Astrocyte (in vitro differentiated cells and primary cell): ENCODE measurements at regions not wholly inside any gene's neighbourhood (a gene's known extent, or its start where the extent isn't known, plus 50 kb on each side); places are given as distances from the start of the nearest gene placed in this dataset.

ENCODE experiments used
- DNase-seq: peaks from one replicate; pipeline ENCODE4 v3.0.0-alpha.2; 2010; ENCODE audit warnings: low read depth
- FAIRE-seq: peaks from 2 replicates; lab custom pipeline; 2011; peaks lifted over from hg19 to GRCh38; lab: Jason Lieb, UNC
- H2AFZ ChIP-seq: 2 replicates; pipeline ENCODE4 v1.6.0; 2012; ENCODE audit warnings: low read depth, low read length, inconsistent platforms
- H3K27ac ChIP-seq: 2 replicates; pipeline ENCODE4 v1.5.1; 2011; ENCODE audit warnings: low read depth, low read length, inconsistent platforms
- H3K27me3 ChIP-seq: 2 replicates; pipeline ENCODE4 v1.6.0; 2011; ENCODE audit warnings: low read length, inconsistent platforms; ENCODE audit not compliant: insufficient read depth
- H3K36me3 ChIP-seq: 2 replicates; pipeline ENCODE4 v1.5.1; 2011; ENCODE audit warnings: low read length, inconsistent platforms; ENCODE audit not compliant: insufficient read depth
- H3K4me1 ChIP-seq: 2 replicates; pipeline ENCODE4 v1.5.1; 2011; ENCODE audit warnings: low read length, inconsistent platforms; ENCODE audit not compliant: insufficient read depth
- H3K4me2 ChIP-seq: 2 replicates; pipeline ENCODE4 v1.6.0; 2012; ENCODE audit warnings: low read length, inconsistent platforms
- H3K4me3 ChIP-seq: 2 replicates; pipeline ENCODE4 v1.5.1; 2011; ENCODE audit warnings: low read depth, mild to moderate bottlenecking, low read length, inconsistent platforms; ENCODE audit not compliant: insufficient read depth
- H3K79me2 ChIP-seq: 2 replicates; pipeline ENCODE4 v1.6.0; 2012; ENCODE audit warnings: mild to moderate bottlenecking, low read length, inconsistent platforms; ENCODE audit not compliant: insufficient read depth
- H3K9ac ChIP-seq: 2 replicates; pipeline ENCODE4 v1.6.0; 2012; ENCODE audit warnings: mild to moderate bottlenecking, low read length, inconsistent platforms
- H3K9me3 ChIP-seq: 2 replicates; pipeline ENCODE4 v1.5.1; 2012; ENCODE audit warnings: low read depth, mild to moderate bottlenecking, low read length, inconsistent platforms; ENCODE audit not compliant: insufficient read depth
- H4K20me1 ChIP-seq: 2 replicates; pipeline ENCODE4 v1.6.0; 2012; ENCODE audit warnings: low read length, inconsistent platforms; ENCODE audit not compliant: insufficient read depth
- H3K27ac Mint-ChIP-seq: one replicate; pipeline ENCODE4 v1.8.0; 2021; ENCODE audit warnings: mild to moderate bottlenecking, mixed read lengths; ENCODE audit not compliant: unreplicated experiment
- H3K27me3 Mint-ChIP-seq: one replicate; pipeline ENCODE4 v1.8.0; 2021; ENCODE audit warnings: low read depth, mixed read lengths; ENCODE audit not compliant: unreplicated experiment
- H3K36me3 Mint-ChIP-seq: one replicate; pipeline ENCODE4 v1.8.0; 2021; ENCODE audit warnings: low read depth, mixed read lengths; ENCODE audit not compliant: unreplicated experiment
- H3K4me1 Mint-ChIP-seq: one replicate; pipeline ENCODE4 v1.8.0; 2021; ENCODE audit warnings: low read depth, mixed read lengths; ENCODE audit not compliant: unreplicated experiment
- H3K4me3 Mint-ChIP-seq: one replicate; pipeline ENCODE4 v1.8.0; 2021; ENCODE audit warnings: mild to moderate bottlenecking, moderate library complexity, mixed read lengths; ENCODE audit not compliant: unreplicated experiment
- H3K9me3 Mint-ChIP-seq: one replicate; pipeline ENCODE4 v1.8.0; 2021; ENCODE audit warnings: mild to moderate bottlenecking, mixed read lengths; ENCODE audit not compliant: unreplicated experiment
- EZH2 ChIP-seq: IDR thresholded peaks from 2 replicates; pipeline ENCODE4 v1.6.1; 2012; ENCODE audit warnings: mild to moderate bottlenecking, low read length, inconsistent platforms; ENCODE audit not compliant: insufficient read depth
- TF ChIP-seq, protein P1 (sequence below): IDR thresholded peaks from 2 replicates; pipeline ENCODE4 v1.5.1; 2011; ENCODE audit warnings: low read depth, mild to moderate bottlenecking, inconsistent platforms, low read length, moderate library complexity; ENCODE audit not compliant: insufficient read depth

DNA sequence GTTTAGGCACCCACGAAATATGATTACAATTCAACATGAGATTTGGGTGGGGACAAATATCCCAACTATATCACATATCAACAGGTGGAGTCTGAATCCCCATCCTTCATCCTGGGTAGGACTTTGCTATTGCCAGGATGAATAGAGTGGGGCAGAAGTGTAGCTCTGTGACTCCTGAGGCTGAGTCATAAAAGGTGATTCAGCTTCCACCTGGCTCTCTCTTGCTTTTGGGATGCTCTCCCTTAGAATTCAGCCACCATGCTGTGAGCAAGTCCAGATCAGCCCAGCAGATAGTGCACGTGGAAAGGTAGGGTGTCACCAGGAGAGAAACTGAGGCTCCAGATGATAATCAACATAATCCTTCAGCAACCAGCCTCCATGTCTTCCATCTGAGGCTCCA lies 193.8 kb upstream of the BCOR start:
- peaks cover 6% of the 10 kb centered on the region for H3K27me3 Mint-ChIP-seq
- H3K36me3 Mint-ChIP-seq: no peaks in the 10 kb centered on the region
- H2AFZ ChIP-seq: no peak overlapping the region
- H3K9me3 Mint-ChIP-seq: no peaks in the 10 kb centered on the region
- H3K4me3 Mint-ChIP-seq: no peak overlapping the region
- no peak overlapping the region for H3K27ac ChIP-seq
- no peak overlapping the region for H3K4me2 ChIP-seq
- H3K36me3 ChIP-seq: no peaks in the 10 kb centered on the region
- FAIRE-seq: peak; percentile 76
- H3K27ac Mint-ChIP-seq: no peak overlapping the region
- no peaks in the 10 kb centered on the region for H3K4me1 Mint-ChIP-seq
- no peak for DNase-seq
- H3K9ac ChIP-seq: no peak overlapping the region
- TF ChIP-seq EZH2: no peak
- TF ChIP-seq, protein P1, sequence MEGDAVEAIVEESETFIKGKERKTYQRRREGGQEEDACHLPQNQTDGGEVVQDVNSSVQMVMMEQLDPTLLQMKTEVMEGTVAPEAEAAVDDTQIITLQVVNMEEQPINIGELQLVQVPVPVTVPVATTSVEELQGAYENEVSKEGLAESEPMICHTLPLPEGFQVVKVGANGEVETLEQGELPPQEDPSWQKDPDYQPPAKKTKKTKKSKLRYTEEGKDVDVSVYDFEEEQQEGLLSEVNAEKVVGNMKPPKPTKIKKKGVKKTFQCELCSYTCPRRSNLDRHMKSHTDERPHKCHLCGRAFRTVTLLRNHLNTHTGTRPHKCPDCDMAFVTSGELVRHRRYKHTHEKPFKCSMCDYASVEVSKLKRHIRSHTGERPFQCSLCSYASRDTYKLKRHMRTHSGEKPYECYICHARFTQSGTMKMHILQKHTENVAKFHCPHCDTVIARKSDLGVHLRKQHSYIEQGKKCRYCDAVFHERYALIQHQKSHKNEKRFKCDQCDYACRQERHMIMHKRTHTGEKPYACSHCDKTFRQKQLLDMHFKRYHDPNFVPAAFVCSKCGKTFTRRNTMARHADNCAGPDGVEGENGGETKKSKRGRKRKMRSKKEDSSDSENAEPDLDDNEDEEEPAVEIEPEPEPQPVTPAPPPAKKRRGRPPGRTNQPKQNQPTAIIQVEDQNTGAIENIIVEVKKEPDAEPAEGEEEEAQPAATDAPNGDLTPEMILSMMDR: no peak
- H3K9me3 ChIP-seq: no peaks in the 10 kb centered on the region
- H4K20me1 ChIP-seq: no peaks in the 10 kb centered on the region
- no peak overlapping the region for H3K4me3 ChIP-seq
- H3K79me2 ChIP-seq: no peaks in the 10 kb centered on the region
- no peaks in the 10 kb centered on the region for H3K4me1 ChIP-seq
- H3K27me3 ChIP-seq: no peaks in the 10 kb centered on the region

DNA sequence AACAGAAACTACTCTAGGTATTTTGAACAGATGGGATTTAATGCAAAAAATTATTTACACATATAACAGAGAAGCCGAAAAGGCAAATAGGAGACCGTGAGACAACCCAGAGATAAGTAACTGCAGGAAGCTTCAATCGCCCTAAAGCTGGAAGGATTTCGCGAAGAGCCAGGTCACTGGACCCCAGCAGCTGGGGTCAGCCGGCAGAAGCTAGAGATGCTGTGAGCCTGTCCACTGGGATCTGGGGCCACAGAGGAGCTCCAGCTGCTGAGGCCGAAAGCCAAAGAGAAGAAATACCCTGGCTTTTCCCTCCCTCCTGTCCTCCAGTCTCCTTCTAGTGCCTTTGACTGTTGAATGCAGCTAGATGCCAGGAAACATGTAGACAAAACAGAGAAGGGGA lies 192.8 kb upstream of the BCOR start:
- Mint-ChIP-seq H3K36me3 (no peaks in the 10 kb centered on the region), H3K27ac (no peak overlapping the region), H3K4me3 (no peak overlapping the region), H3K4me1 (no peaks in the 10 kb centered on the region), H3K27me3 (peaks cover 4% of the 10 kb centered on the region), H3K9me3 (no peaks in the 10 kb centered on the region)
- H3K79me2 ChIP-seq: no peaks in the 10 kb centered on the region
- no peaks in the 10 kb centered on the region for H3K9me3 ChIP-seq
- H3K4me2 ChIP-seq: no peak overlapping the region
- no peaks in the 10 kb centered on the region for H3K4me1 ChIP-seq
- no peaks in the 10 kb centered on the region for H3K27me3 ChIP-seq
- no peaks in the 10 kb centered on the region for H3K36me3 ChIP-seq
- no peak overlapping the region for H2AFZ ChIP-seq
- no peaks in the 10 kb centered on the region for H4K20me1 ChIP-seq
- FAIRE-seq: no peak
- H3K9ac ChIP-seq: no peak overlapping the region
- H3K4me3 ChIP-seq: no peak overlapping the region
- DNase-seq: no peak
- no peak overlapping the region for H3K27ac ChIP-seq
- TF ChIP-seq EZH2: no peak
- TF ChIP-seq, protein P1: no peak

DNA sequence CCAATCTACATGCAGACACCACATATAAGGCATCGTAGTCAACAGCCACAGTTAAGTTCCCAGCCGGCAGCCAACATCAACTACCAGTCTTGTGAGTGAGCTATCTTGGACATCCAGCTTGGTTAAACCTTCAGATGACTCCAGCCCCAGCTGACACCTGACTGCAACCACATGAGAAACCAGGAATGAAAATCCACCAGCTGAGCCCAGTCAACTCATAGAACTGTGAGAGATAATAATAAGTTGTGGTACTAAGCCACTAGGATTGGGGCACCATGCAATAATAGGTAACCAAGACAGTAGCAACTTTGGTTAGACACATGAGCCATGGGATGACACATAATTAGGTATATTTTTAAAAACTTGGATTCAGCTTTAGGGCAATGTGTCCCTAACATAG lies 188.1 kb upstream of the BCOR start:
- Histone ChIP-seq H3K4me1 (no peaks in the 10 kb centered on the region), H3K27me3 (no peaks in the 10 kb centered on the region), H3K36me3 (no peaks in the 10 kb centered on the region), H3K27ac (no peak overlapping the region), H3K4me2 (no peak overlapping the region), H2AFZ (no peak overlapping the region), H3K9ac (no peak overlapping the region), H4K20me1 (no peaks in the 10 kb centered on the region), H3K4me3 (no peak overlapping the region), H3K9me3 (no peaks in the 10 kb centered on the region), H3K79me2 (no peaks in the 10 kb centered on the region)
- Mint-ChIP-seq H3K27me3 (peaks cover 4% of the 10 kb centered on the region), H3K4me1 (no peaks in the 10 kb centered on the region), H3K9me3 (no peaks in the 10 kb centered on the region), H3K27ac (no peak overlapping the region), H3K4me3 (no peak overlapping the region), H3K36me3 (no peaks in the 10 kb centered on the region)
- FAIRE-seq (no peak), DNase-seq (no peak)
- TF ChIP-seq EZH2: no peak
- TF ChIP-seq, protein P1: no peak
